ENCODE measurements at regions not wholly inside any gene's neighbourhood (a gene's known extent, or its start where the extent isn't known, plus 50 kb on each side); places are given as distances from the start of the nearest gene placed in this dataset.

- Mint-ChIP-seq H3K27me3 (no peaks in the 10 kb centered on the region), H3K9me3 (peaks cover 5% of the 10 kb centered on the region), H3K4me3 (no peak overlapping the region), H3K36me3 (no peaks in the 10 kb centered on the region), H3K27ac (no peak overlapping the region), H3K4me1 (no peaks in the 10 kb centered on the region)
- no peak for DNase-seq
- CTCF ChIA-PET, result no interaction called here
Measured at GRCh38 chr9:108521063-108521590, 334.7 kb downstream of the ACTL7B start.

DNA sequence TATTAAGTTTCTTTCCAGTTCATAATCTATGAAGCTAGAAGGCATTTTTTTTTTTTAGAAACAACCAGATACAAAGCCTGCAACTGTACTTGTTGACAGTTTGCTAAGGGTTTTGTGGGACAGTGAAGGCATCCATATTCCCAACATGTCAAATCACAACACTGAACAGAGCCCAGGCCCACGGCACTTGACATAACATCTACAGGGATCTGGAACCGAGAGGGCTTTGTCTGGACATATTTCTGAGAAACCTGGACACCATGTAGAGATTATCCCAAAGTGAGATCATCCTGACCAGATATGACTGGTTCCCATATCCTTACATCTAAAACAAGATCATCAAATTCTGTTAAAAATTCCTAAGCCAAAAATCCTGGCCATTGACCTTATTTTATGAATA lies 336.3 kb downstream of the ACTL7B start:
- CTCF ChIA-PET, result no interaction called here
- H3K36me3 Mint-ChIP-seq, result no peaks in the 10 kb centered on the region
- H3K9me3 Mint-ChIP-seq, result peaks cover 2% of the 10 kb centered on the region
- no peak overlapping the region for H3K4me3 Mint-ChIP-seq
- no peaks in the 10 kb centered on the region for H3K4me1 Mint-ChIP-seq
- no peak overlapping the region for H3K27ac Mint-ChIP-seq
- H3K27me3 Mint-ChIP-seq, result no peaks in the 10 kb centered on the region
- no peak for DNase-seq

- Mint-ChIP-seq H3K27ac (no peak overlapping the region), H3K27me3 (no peaks in the 10 kb centered on the region), H3K9me3 (peaks cover 2% of the 10 kb centered on the region), H3K36me3 (no peaks in the 10 kb centered on the region), H3K4me1 (no peaks in the 10 kb centered on the region), H3K4me3 (no peak overlapping the region)
- DNase-seq, result no peak
- CTCF ChIA-PET, result no interaction called here
Measured at GRCh38 chr9:108517651-108518365, 338.0 kb downstream of the ACTL7B start.

- Mint-ChIP-seq H3K27ac (no peak overlapping the region), H3K36me3 (no peaks in the 10 kb centered on the region), H3K4me1 (no peaks in the 10 kb centered on the region), H3K27me3 (no peaks in the 10 kb centered on the region), H3K4me3 (no peak overlapping the region), H3K9me3 (peaks cover 7% of the 10 kb centered on the region)
- CTCF ChIA-PET, result no interaction called here
- DNase-seq, result no peak
Measured at GRCh38 chr9:108516391-108516790, 339.4 kb downstream of the ACTL7B start.

- no peaks in the 10 kb centered on the region for H3K4me1 Mint-ChIP-seq
- no peaks in the 10 kb centered on the region for H3K27me3 Mint-ChIP-seq
- DNase-seq, result no peak
- no peak overlapping the region for H3K27ac Mint-ChIP-seq
- no peak overlapping the region for H3K4me3 Mint-ChIP-seq
- CTCF ChIA-PET, result no interaction called here
- H3K36me3 Mint-ChIP-seq, result no peaks in the 10 kb centered on the region
- peaks cover 7% of the 10 kb centered on the region for H3K9me3 Mint-ChIP-seq
Measured at GRCh38 chr9:108515856-108516255, 339.9 kb downstream of the ACTL7B start.

DNA sequence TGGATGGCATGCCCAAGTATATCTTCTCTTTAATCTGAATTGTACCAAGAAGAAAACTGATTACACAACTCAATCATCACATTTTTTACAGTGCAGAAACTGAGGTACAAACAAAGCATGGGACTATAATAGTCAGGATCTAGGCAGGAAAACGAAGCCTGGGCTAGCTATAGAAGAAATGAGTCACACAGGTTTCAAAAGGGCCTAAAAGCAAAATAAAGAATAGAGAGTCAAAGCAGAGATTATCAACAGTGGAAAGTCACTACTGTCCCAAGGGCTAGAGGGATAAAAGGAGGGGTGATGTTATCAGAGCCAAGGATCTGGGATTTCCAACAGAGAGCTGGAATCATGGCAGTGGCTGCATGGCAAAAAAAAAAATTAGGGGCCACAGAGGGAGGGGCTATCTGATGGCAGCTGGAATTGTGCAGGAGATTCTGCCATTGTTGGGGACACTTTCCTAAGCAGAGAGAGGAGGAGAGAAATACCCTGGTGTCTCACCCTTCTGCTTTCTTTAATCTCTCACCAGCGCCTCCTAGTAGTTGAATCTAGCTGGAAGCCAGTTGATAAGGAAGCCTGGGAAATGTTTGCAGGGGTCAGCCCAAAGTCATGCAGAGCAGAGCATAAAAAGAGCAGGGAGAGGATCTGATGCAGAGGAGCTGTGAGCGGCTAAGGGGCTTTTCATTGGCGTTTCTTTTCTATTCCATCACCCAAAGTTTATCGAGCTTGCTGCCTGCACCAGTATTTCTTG lies 343.2 kb downstream of the ACTL7B start:
- no peak for DNase-seq
- peaks cover 11% of the 10 kb centered on the region for H3K9me3 Mint-ChIP-seq
- H3K27me3 Mint-ChIP-seq, result no peaks in the 10 kb centered on the region
- no peaks in the 10 kb centered on the region for H3K4me1 Mint-ChIP-seq
- CTCF ChIA-PET, result no interaction called here
- H3K36me3 Mint-ChIP-seq, result no peaks in the 10 kb centered on the region
- no peak overlapping the region for H3K4me3 Mint-ChIP-seq
- no peak overlapping the region for H3K27ac Mint-ChIP-seq

DNA sequence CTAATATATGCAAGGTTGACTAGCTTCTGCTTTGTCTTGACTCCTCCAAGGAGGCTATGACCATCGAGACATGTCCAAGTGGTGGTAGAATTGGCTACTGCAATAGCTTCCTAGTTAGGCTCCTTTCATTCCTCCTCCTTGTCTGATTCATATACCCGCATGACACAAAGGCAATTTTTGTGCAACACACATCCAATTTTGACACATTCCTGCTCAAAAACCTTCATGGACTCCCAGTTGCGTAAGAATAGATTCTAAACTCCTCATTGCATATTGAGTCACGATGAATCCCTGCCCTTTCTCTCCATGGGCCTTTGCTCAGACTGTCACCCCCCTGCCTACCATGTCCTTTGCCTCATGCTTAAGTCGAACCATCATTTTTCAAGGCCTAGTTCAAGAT lies 344.5 kb downstream of the ACTL7B start:
- H3K36me3 Mint-ChIP-seq, result no peaks in the 10 kb centered on the region
- CTCF ChIA-PET, result no interaction called here
- no peak for DNase-seq
- H3K9me3 Mint-ChIP-seq, result peaks cover 11% of the 10 kb centered on the region
- no peak overlapping the region for H3K27ac Mint-ChIP-seq
- H3K4me3 Mint-ChIP-seq, result no peak overlapping the region
- no peaks in the 10 kb centered on the region for H3K27me3 Mint-ChIP-seq
- no peaks in the 10 kb centered on the region for H3K4me1 Mint-ChIP-seq

DNA sequence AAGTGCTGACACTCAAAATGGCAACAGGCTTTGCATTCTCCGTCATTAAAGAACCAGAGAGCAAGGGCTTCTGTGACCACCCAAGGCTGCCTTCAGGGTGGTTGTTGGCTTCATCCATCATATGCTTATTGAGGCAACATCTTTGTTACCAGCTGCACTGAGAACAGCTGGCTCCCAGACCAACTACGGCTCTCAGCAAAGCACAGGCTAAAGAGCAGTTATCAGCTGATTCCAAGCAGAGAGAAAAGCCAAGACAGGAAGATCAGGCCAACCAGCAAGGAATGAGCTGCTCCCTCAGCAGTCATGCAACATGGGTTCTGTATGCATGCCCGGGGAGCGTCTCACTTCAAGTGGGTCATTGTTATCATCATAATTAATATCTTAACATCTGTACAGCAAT lies 358.9 kb downstream of the ACTL7B start:
- no peaks in the 10 kb centered on the region for H3K36me3 Mint-ChIP-seq
- CTCF ChIA-PET, result no interaction called here

GRCh38 chr9:108489567-108489966 lies 366.2 kb downstream of the ACTL7B start:
- Mint-ChIP-seq H3K4me3 (no peak overlapping the region), H3K36me3 (no peaks in the 10 kb centered on the region), H3K27me3 (no peaks in the 10 kb centered on the region), H3K9me3 (peaks cover 8% of the 10 kb centered on the region), H3K27ac (no peak overlapping the region), H3K4me1 (no peaks in the 10 kb centered on the region)
- DNase-seq, result no peak
- CTCF ChIA-PET, result no interaction called here

More for the DNA sequence above, 358.9 kb downstream of the ACTL7B start:
- DNase-seq, result no peak
- Mint-ChIP-seq H3K4me3 (no peak overlapping the region), H3K27ac (no peak overlapping the region), H3K9me3 (peaks cover 27% of the 10 kb centered on the region), H3K4me1 (no peaks in the 10 kb centered on the region), H3K27me3 (no peaks in the 10 kb centered on the region)

DNA sequence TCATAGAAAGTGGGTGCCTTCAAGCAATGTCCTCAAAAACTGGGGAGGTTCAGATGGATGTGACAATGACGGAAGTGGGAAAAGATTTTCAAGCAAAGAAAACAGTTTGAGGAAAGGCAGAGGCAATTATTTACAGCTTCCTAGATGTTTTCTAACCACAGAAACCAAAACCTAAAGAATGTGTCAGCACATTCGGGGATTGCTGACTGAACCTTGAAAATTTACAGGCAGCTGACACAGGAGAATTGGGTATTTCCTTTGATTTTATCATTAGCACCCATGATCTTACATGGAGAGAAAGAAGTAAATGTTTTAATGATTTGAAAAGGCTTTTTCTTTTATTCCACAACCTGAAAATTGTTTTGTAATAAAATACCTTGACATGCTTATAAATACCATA lies 369.0 kb downstream of the ACTL7B start:
- Mint-ChIP-seq H3K4me1 (no peaks in the 10 kb centered on the region), H3K4me3 (no peak overlapping the region), H3K27me3 (no peaks in the 10 kb centered on the region), H3K27ac (no peak overlapping the region), H3K36me3 (no peaks in the 10 kb centered on the region), H3K9me3 (peaks cover 2% of the 10 kb centered on the region)
- no peak for DNase-seq
- CTCF ChIA-PET, result no interaction called here

GRCh38 chr9:108484468-108484867 lies 371.3 kb downstream of the ACTL7B start:
- Mint-ChIP-seq H3K27ac (no peak overlapping the region), H3K4me1 (no peaks in the 10 kb centered on the region), H3K27me3 (no peaks in the 10 kb centered on the region), H3K36me3 (no peaks in the 10 kb centered on the region), H3K9me3 (no peaks in the 10 kb centered on the region), H3K4me3 (no peak overlapping the region)
- DNase-seq, result no peak
- CTCF ChIA-PET, result no interaction called here

- Mint-ChIP-seq H3K4me3 (no peak overlapping the region), H3K27ac (no peak overlapping the region), H3K4me1 (no peaks in the 10 kb centered on the region), H3K36me3 (no peaks in the 10 kb centered on the region), H3K9me3 (no peaks in the 10 kb centered on the region), H3K27me3 (no peaks in the 10 kb centered on the region)
- CTCF ChIA-PET, result no interaction called here
- no peak for DNase-seq
Measured at GRCh38 chr9:108483676-108484075, 372.1 kb downstream of the ACTL7B start.

DNA sequence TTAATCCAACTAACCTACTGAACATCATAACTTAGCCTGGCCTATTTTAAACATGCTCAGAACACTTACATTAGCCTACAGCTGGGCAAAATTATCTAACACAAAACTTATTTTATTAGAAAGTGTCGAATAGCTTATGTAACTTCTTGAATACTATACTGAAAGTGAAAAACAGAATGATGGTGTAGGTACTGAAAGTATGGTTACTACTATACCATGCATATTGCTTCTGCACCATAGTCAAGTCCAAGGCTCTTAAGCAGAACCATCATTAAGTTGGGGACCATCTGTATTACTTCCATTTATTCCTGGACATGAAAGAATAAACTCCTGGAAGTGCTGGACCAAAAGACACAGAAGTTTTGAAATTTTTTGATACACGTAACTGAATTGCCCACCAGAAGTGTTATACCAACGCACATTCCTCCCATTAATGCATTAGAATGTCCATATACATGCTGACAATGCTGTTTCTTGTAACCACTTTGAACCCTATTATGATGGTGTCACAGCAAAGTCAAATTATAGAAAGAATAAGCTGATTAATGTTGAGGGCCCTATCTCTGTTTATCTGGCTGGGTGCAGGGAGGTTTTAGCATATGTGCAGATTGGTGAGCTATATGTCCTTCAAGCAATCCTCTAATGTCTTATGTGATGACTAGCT lies 375.7 kb downstream of the ACTL7B start:
- CTCF ChIA-PET, result no interaction called here
- H3K4me3 Mint-ChIP-seq, result no peak overlapping the region
- H3K27ac Mint-ChIP-seq, result no peak overlapping the region
- no peaks in the 10 kb centered on the region for H3K4me1 Mint-ChIP-seq
- H3K36me3 Mint-ChIP-seq, result no peaks in the 10 kb centered on the region
- no peaks in the 10 kb centered on the region for H3K27me3 Mint-ChIP-seq
- no peaks in the 10 kb centered on the region for H3K9me3 Mint-ChIP-seq
- no peak for DNase-seq

DNA sequence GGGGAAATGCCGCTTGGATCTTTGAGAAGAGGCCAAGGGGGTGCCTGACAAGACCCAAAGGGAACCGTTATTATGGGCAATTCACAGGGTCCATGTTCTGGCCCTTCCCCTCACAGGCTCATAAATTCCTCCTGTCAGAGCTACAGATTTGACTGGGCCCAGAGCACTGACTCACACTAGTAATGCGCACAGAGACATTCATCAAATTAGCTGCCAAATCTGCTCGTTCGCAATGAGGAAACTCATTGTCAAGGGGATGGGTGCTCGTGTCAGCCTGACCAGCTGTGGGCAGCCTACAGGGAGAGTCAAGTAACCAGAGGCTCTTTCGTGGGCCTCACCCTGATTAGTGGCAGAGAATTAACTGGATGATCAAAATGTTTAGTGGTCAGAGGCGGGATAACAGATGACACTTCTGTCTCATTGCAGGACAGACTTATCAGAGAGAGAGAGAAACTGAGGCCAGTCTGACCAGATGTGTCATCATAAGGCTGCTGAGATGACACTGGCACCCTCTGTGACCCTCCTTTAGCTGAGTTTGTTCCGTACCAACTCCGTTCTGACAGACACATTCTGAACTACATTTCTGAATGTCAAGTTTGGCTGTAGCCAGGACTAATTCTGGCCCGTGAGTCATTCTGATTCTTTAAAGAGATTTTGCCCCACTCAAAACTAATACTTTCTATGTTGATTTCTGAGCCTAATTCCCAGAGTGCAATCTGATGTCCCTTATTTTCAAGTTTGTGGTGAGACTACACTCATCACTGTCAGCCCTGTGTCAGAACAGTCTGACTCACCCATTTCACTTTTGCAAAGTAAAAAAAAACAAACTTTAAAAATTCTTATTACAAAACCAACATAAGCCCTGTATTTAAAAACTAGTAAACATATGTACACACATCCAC lies 377.1 kb downstream of the ACTL7B start:
- no peaks in the 10 kb centered on the region for H3K36me3 Mint-ChIP-seq
- no peaks in the 10 kb centered on the region for H3K27me3 Mint-ChIP-seq
- CTCF ChIA-PET, result no interaction called here
- H3K27ac Mint-ChIP-seq, result no peak overlapping the region
- H3K4me1 Mint-ChIP-seq, result no peaks in the 10 kb centered on the region
- DNase-seq, result no peak
- H3K4me3 Mint-ChIP-seq, result no peak overlapping the region
- H3K9me3 Mint-ChIP-seq, result no peaks in the 10 kb centered on the region
